CD14-positive monocyte (primary cell): ENCODE measurements at regions not wholly inside any gene's neighbourhood (a gene's known extent, or its start where the extent isn't known, plus 50 kb on each side); places are given as distances from the start of the nearest gene placed in this dataset.

Experiments
- DNase-seq, 3 donors: peaks; one replicate each; pipeline ENCODE4 v3.0.0-alpha.2; 2011 to 2022
- H2AFZ ChIP-seq: 2 replicates; pipeline ENCODE4 v1.6.0; 2012; ENCODE audit warnings: mild to moderate bottlenecking, low read depth, low read length, inconsistent platforms; ENCODE audit not compliant: insufficient read depth, poor library complexity, severe bottlenecking
- H3K27ac ChIP-seq, 2 donors: 1 replicate in 1 of 2; 2 replicates in 1 of 2; pipeline ENCODE4 v1.5.1; 2012 to 2013; ENCODE audit warnings: low read length in 2 of 2, control low read depth in 1 of 2, inconsistent platforms in 1 of 2, low read depth in 1 of 2, mild to moderate bottlenecking in 1 of 2
- H3K27me3 ChIP-seq, 2 donors: one replicate each; pipeline versions ENCODE4 v1.6.0 to v1.6.1; 2011 to 2013; ENCODE audit warnings: low read length in 2 of 2; ENCODE audit not compliant: control insufficient read depth in 2 of 2, insufficient read depth in 2 of 2
- H3K36me3 ChIP-seq, 2 donors: replicated peaks in 1 of 2; 1 replicate in 1 of 2; 2 replicates in 1 of 2; pipeline versions ENCODE4 v1.5.1 to v1.6.1; 2012 to 2013; ENCODE audit warnings: low read length in 2 of 2, control low read depth in 1 of 2, inconsistent platforms in 1 of 2, mild to moderate bottlenecking in 1 of 2; ENCODE audit not compliant: insufficient read depth in 2 of 2, control insufficient read depth in 1 of 2
- H3K4me1 ChIP-seq, 2 donors: 1 replicate in 1 of 2; 2 replicates in 1 of 2; pipeline versions ENCODE4 v1.5.1 to v1.6.1; 2012 to 2013; ENCODE audit warnings: low read length in 2 of 2, control low read depth in 1 of 2, inconsistent platforms in 1 of 2, mild to moderate bottlenecking in 1 of 2, moderate library complexity in 1 of 2; ENCODE audit not compliant: insufficient read depth in 2 of 2, control insufficient read depth in 1 of 2
- H3K4me2 ChIP-seq: replicated peaks from 2 replicates; pipeline ENCODE3; 2012; ENCODE audit warnings: low read length, moderate library complexity, mild to moderate bottlenecking; ENCODE audit not compliant: poor library complexity, severe bottlenecking; ENCODE audit errors: extremely low read depth
- H3K4me3 ChIP-seq, 3 experiments: fragments of 200-600 bp in 1 of 3; sonication (generic) in 1 of 3; replicated peaks in 1 of 3; 1 replicate in 2 of 3; 2 replicates in 1 of 3; pipeline ENCODE4 v1.5.1; 2011 to 2013; ENCODE audit warnings: low read length in 3 of 3, mild to moderate bottlenecking in 3 of 3, control low read depth in 2 of 3, low read depth in 2 of 3, inconsistent platforms in 1 of 3, moderate library complexity in 1 of 3
- H3K79me2 ChIP-seq: 2 replicates; pipeline ENCODE4 v1.6.0; 2012; ENCODE audit warnings: mild to moderate bottlenecking, control low read depth, inconsistent platforms, low read length, moderate library complexity; ENCODE audit not compliant: insufficient read depth
- H3K9ac ChIP-seq: 2 replicates; pipeline ENCODE4 v1.6.0; 2017; ENCODE audit warnings: low read length, mild to moderate bottlenecking; ENCODE audit not compliant: insufficient read depth, poor library complexity, severe bottlenecking
- H3K9me3 ChIP-seq, 2 donors: replicated peaks in 1 of 2; 1 replicate in 1 of 2; 2 replicates in 1 of 2; pipeline versions ENCODE4 v1.5.1 to v1.6.1; 2012 to 2013; ENCODE audit warnings: low read length in 2 of 2, control low read depth in 1 of 2; ENCODE audit not compliant: control insufficient read depth in 1 of 2, insufficient read depth in 1 of 2
- H4K20me1 ChIP-seq: 2 replicates; pipeline ENCODE4 v1.6.0; 2012; ENCODE audit warnings: mild to moderate bottlenecking, low read length, control low read depth, moderate library complexity; ENCODE audit not compliant: insufficient read depth
- H3K27ac Mint-ChIP-seq, 7 donors: one replicate each; pipeline ENCODE4 v1.8.0; 2020; ENCODE audit warnings: mild to moderate bottlenecking in 7 of 7, mixed read lengths in 7 of 7, moderate library complexity in 6 of 7, inconsistent platforms in 2 of 7
- H3K27me3 Mint-ChIP-seq, 3 donors: one replicate each; pipeline ENCODE4 v1.8.0; 2021 to 2022; ENCODE audit warnings: low read depth in 3 of 3, mild to moderate bottlenecking in 3 of 3, mixed read lengths in 3 of 3, moderate library complexity in 3 of 3, inconsistent platforms in 1 of 3
- H3K36me3 Mint-ChIP-seq, 2 donors: one replicate each; pipeline ENCODE4 v1.8.0; 2020; ENCODE audit warnings: mixed read lengths in 2 of 2, inconsistent platforms in 1 of 2, mild to moderate bottlenecking in 1 of 2
- H3K4me1 Mint-ChIP-seq: one replicate; pipeline ENCODE4 v1.8.0; 2020; ENCODE audit warnings: mild to moderate bottlenecking, mixed read lengths
- H3K4me3 Mint-ChIP-seq, 2 donors: one replicate each; pipeline ENCODE4 v1.8.0; 2020; ENCODE audit warnings: mild to moderate bottlenecking in 2 of 2, mixed read lengths in 2 of 2, moderate library complexity in 1 of 2
- H3K9me3 Mint-ChIP-seq, 7 donors: one replicate each; pipeline ENCODE4 v1.8.0; 2020 to 2022; ENCODE audit warnings: mixed read lengths in 7 of 7, mild to moderate bottlenecking in 6 of 7, moderate library complexity in 6 of 7, inconsistent platforms in 2 of 7
- CTCF ChIP-seq: fragments of 200-600 bp; IDR thresholded peaks from one replicate; pipeline ENCODE4 v1.8.0; 2022; ENCODE audit warnings: antibody characterized with exemption, mild to moderate bottlenecking
- WGBS: methylation state at CpG from one replicate; pipeline ENCODE4 v1.1.5; 2013; ENCODE audit warnings: missing lambda C conversion rate; ENCODE audit not compliant: insufficient coverage; 5-methylcytosine and 5-hydroxymethylcytosine counted together
- intact Hi-C, 2 donors: fragments of 100-400 bp; cut with micrococcal nuclease; formaldehyde crosslinking; loops; one replicate each; pipeline versions ENCODE4 v1.15.0 to v1.15.1; 2023

GRCh38 chr5:117947836-117948235, 1040.5 kb downstream of the DTWD2 start:
- no peak overlapping the region for H3K27ac Mint-ChIP-seq
- no peak overlapping the region for H3K4me3 Mint-ChIP-seq
- no peak overlapping the region for H3K4me2 ChIP-seq
- intact Hi-C loops, result no loop called here
- no CpG with 5 or more reads among the region's 2 CpGs for WGBS
- TF ChIP-seq CTCF, result no peak
- peaks cover 0 to 4% of the 10 kb centered on the region in 2 donors for H3K4me1 ChIP-seq
- no peaks in the 10 kb centered on the region for H4K20me1 ChIP-seq
- peaks cover 0 to 10% (median 3%) of the 10 kb centered on the region in 7 donors for H3K9me3 Mint-ChIP-seq
- no peak overlapping the region for H3K4me3 ChIP-seq
- DNase-seq, result no peak
- H3K36me3 Mint-ChIP-seq, result no peaks in the 10 kb centered on the region
- H3K27me3 Mint-ChIP-seq, result peaks cover 0 to 1% (median 1%) of the 10 kb centered on the region in 3 donors
- no peak overlapping the region for H3K27ac ChIP-seq
- H3K36me3 ChIP-seq, result no peaks in the 10 kb centered on the region
- no peak overlapping the region for H3K9ac ChIP-seq
- H3K79me2 ChIP-seq, result no peaks in the 10 kb centered on the region
- no peak overlapping the region for H2AFZ ChIP-seq
- H3K27me3 ChIP-seq, result no peaks in the 10 kb centered on the region
- no peaks in the 10 kb centered on the region for H3K9me3 ChIP-seq
- H3K4me1 Mint-ChIP-seq, result peaks cover 8% of the 10 kb centered on the region

- Histone ChIP-seq H3K27me3 (no peaks in the 10 kb centered on the region), H3K9ac (no peak overlapping the region), H3K36me3 (no peaks in the 10 kb centered on the region), H4K20me1 (no peaks in the 10 kb centered on the region), H3K4me2 (no peak overlapping the region), H3K27ac (no peak overlapping the region), H3K4me3 (no peak overlapping the region), H3K9me3 (no peaks in the 10 kb centered on the region), H2AFZ (no peak overlapping the region), H3K4me1 (peaks cover 0 to 5% of the 10 kb centered on the region in 2 donors), H3K79me2 (no peaks in the 10 kb centered on the region)
- H3K4me3 Mint-ChIP-seq, result no peak overlapping the region
- peaks cover 8% of the 10 kb centered on the region for H3K4me1 Mint-ChIP-seq
- WGBS, result no CpG with 5 or more reads among the region's 2 CpGs
- H3K36me3 Mint-ChIP-seq, result no peaks in the 10 kb centered on the region
- no peak for TF ChIP-seq CTCF
- no peak overlapping the region for H3K27ac Mint-ChIP-seq
- intact Hi-C loops, result no loop called here
- no peak for DNase-seq
- peaks cover 0 to 12% (median 3%) of the 10 kb centered on the region in 7 donors for H3K9me3 Mint-ChIP-seq
- H3K27me3 Mint-ChIP-seq, result peaks cover 0 to 1% (median 1%) of the 10 kb centered on the region in 3 donors
These were observed 1041.2 kb downstream of the DTWD2 start for GRCh38 chr5:117947121-117947520.
